ENCODE measurements at regions not wholly inside any gene's neighbourhood (a gene's known extent, or its start where the extent isn't known, plus 50 kb on each side); places are given as distances from the start of the nearest gene placed in this dataset.

- no peaks in the 10 kb centered on the region for H3K9me2 ChIP-seq (ENCODE audit: low read depth, low read length)
- no peak overlapping the region for H3K4me3 ChIP-seq (ENCODE audit: low read depth, low read length, poor library complexity, severe bottlenecking)
- no peaks in the 10 kb centered on the region for H3F3A ChIP-seq (ENCODE audit: insufficient read depth, low read length)
- no peak overlapping the region; the same call in 1 of the 2 replicates for H3K9ac ChIP-seq (ENCODE audit: low read length)
- no peak overlapping the region for H2AFZ ChIP-seq (ENCODE audit: low read length)
- peaks cover 76% of the 10 kb centered on the region for H3K79me2 ChIP-seq (ENCODE audit: insufficient read depth, low read length)
- H3K4me2 ChIP-seq (ENCODE audit: low read length), result peak overlapping the region; percentile 48
- no peaks in the 10 kb centered on the region for H4K20me1 ChIP-seq (ENCODE audit: insufficient read depth, low read length)
- peak overlapping the region; percentile 51 for H3K27ac ChIP-seq (ENCODE audit: low read depth, low read length, poor library complexity, severe bottlenecking)
- H3K4me1 ChIP-seq (ENCODE audit: insufficient read depth, low read length, severe bottlenecking), result peaks cover 79% of the 10 kb centered on the region
- no peaks in the 10 kb centered on the region for H3K27me3 ChIP-seq (ENCODE audit: insufficient read depth, low read length)
- no peaks in the 10 kb centered on the region for H3K9me3 ChIP-seq (ENCODE audit: low read length)
- peaks cover 30% of the 10 kb centered on the region; the same call in 1 of the 2 replicates for H3K36me3 ChIP-seq (ENCODE audit: insufficient read depth, low read length)
- TF ChIP-seq EZH2 (IDR thresholded peaks at IDR 0.05; ENCODE audit: borderline replicate concordance, low read length), result no peak
- TF ChIP-seq CTCF (IDR thresholded peaks at IDR 0.05; ENCODE audit: low read length), result no peak
These were observed 98.4 kb downstream of the C9orf152 start for GRCh38 chr9:110109333-110110092.

- H3K79me2 ChIP-seq (ENCODE audit: insufficient read depth, low read length), result peaks cover 75% of the 10 kb centered on the region
- no peaks in the 10 kb centered on the region for H3K9me2 ChIP-seq (ENCODE audit: low read depth, low read length)
- H3K27ac ChIP-seq (ENCODE audit: low read depth, low read length, poor library complexity, severe bottlenecking), result peak overlapping the region; percentile 51
- H4K20me1 ChIP-seq (ENCODE audit: insufficient read depth, low read length), result no peaks in the 10 kb centered on the region
- H3K9me3 ChIP-seq (ENCODE audit: low read length), result no peaks in the 10 kb centered on the region
- H3K27me3 ChIP-seq (ENCODE audit: insufficient read depth, low read length), result no peaks in the 10 kb centered on the region
- H3K4me2 ChIP-seq (ENCODE audit: low read length), result peak overlapping the region; percentile 48
- no peak overlapping the region for H2AFZ ChIP-seq (ENCODE audit: low read length)
- no peak overlapping the region for H3K4me3 ChIP-seq (ENCODE audit: low read depth, low read length, poor library complexity, severe bottlenecking)
- H3K36me3 ChIP-seq (ENCODE audit: insufficient read depth, low read length), result peaks cover 26% of the 10 kb centered on the region; the same call in 1 of the 2 replicates
- peaks cover 75% of the 10 kb centered on the region for H3K4me1 ChIP-seq (ENCODE audit: insufficient read depth, low read length, severe bottlenecking)
- no peak overlapping the region; the same call in 1 of the 2 replicates for H3K9ac ChIP-seq (ENCODE audit: low read length)
- TF ChIP-seq CTCF (IDR thresholded peaks at IDR 0.05; ENCODE audit: low read length), result no peak
- no peak for TF ChIP-seq EZH2 (IDR thresholded peaks at IDR 0.05; ENCODE audit: borderline replicate concordance, low read length)
- H3F3A ChIP-seq (ENCODE audit: insufficient read depth, low read length), result no peaks in the 10 kb centered on the region
These were observed 97.8 kb downstream of the C9orf152 start for GRCh38 chr9:110110154-110110553.

- TF ChIP-seq EZH2 (IDR thresholded peaks at IDR 0.05; ENCODE audit: borderline replicate concordance, low read length), result no peak
- Histone ChIP-seq H3K79me2 (ENCODE audit: insufficient read depth, low read length) (peaks cover 73% of the 10 kb centered on the region), H3K9me2 (ENCODE audit: low read depth, low read length) (no peaks in the 10 kb centered on the region), H3K27ac (ENCODE audit: low read depth, low read length, poor library complexity, severe bottlenecking) (peak overlapping the region; percentile 37), H4K20me1 (ENCODE audit: insufficient read depth, low read length) (no peaks in the 10 kb centered on the region), H3K4me1 (ENCODE audit: insufficient read depth, low read length, severe bottlenecking) (peaks cover 61% of the 10 kb centered on the region), H3F3A (ENCODE audit: insufficient read depth, low read length) (no peaks in the 10 kb centered on the region), H3K27me3 (ENCODE audit: insufficient read depth, low read length) (no peaks in the 10 kb centered on the region), H3K9me3 (ENCODE audit: low read length) (no peaks in the 10 kb centered on the region), H3K4me3 (ENCODE audit: low read depth, low read length, poor library complexity, severe bottlenecking) (no peak overlapping the region), H3K9ac (ENCODE audit: low read length) (no peak overlapping the region), H2AFZ (ENCODE audit: low read length) (no peak overlapping the region), H3K4me2 (ENCODE audit: low read length) (peak overlapping the region; percentile 8; the same call in 1 of the 2 replicates), H3K36me3 (ENCODE audit: insufficient read depth, low read length) (peaks cover 17% of the 10 kb centered on the region; the same call in 1 of the 2 replicates)
These were observed 96.1 kb downstream of the C9orf152 start for GRCh38 chr9:110111868-110112267.
